ENCODE measurements at regions not wholly inside any gene's neighbourhood (a gene's known extent, or its start where the extent isn't known, plus 50 kb on each side); places are given as distances from the start of the nearest gene placed in this dataset.

DNA sequence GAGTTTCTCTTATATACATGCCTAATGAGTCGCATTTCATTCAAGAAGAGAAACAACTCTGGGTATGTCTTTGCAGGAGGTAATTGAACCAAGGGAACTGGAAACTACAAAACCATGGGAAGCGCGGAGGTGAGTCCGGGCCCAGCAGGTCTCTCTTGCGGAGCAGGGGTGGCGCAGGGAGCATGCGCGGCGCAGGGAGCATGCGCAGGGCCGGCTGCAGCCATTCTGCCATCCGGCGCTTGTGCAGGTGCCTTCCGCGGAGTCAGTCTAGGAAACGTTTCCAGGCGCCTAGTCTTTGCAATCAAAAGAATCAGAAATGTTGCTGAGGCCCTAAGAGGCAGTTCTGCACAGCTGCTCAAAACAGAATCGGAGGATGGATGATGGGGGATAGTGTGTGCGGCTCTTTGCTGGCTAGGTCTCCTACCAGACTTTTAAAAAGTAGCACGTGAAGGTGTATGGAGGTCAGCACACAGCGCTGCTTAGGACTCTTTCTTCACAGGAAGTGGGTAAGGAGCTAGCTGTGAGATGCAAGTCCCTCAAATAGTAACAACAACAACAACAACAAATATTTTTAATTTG lies 433.8 kb upstream of the FAT1 start (continued):
- TF ChIP-seq, protein P1, sequence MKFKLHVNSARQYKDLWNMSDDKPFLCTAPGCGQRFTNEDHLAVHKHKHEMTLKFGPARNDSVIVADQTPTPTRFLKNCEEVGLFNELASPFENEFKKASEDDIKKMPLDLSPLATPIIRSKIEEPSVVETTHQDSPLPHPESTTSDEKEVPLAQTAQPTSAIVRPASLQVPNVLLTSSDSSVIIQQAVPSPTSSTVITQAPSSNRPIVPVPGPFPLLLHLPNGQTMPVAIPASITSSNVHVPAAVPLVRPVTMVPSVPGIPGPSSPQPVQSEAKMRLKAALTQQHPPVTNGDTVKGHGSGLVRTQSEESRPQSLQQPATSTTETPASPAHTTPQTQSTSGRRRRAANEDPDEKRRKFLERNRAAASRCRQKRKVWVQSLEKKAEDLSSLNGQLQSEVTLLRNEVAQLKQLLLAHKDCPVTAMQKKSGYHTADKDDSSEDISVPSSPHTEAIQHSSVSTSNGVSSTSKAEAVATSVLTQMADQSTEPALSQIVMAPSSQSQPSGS (IDR thresholded peaks at IDR 0.05; ENCODE audit: low read length): no peak
- TF ChIP-seq TAF7 (optimal IDR thresholded peaks at IDR 0.05; ENCODE audit: borderline replicate concordance, low read depth, low read length) (no peak), CBX8 (IDR thresholded peaks at IDR 0.05; ENCODE audit: borderline replicate concordance, low read depth, low read length) (no peak), ZNF274 (IDR thresholded peaks at IDR 0.05; ENCODE audit: borderline replicate concordance, extremely low read depth, low read length) (no peak), CREB1 (IDR thresholded peaks at IDR 0.05) (no peak)

All from H1 (cell line).